Breast epithelium (tissue), 3 donors: ENCODE measurements at regions not wholly inside any gene's neighbourhood (a gene's known extent, or its start where the extent isn't known, plus 50 kb on each side); places are given as distances from the start of the nearest gene placed in this dataset.

Source experiments
- POLR2A ChIP-seq: fragments of 450-650 bp; IDR thresholded peaks from one replicate; pipeline ENCODE4 v1.6.1; 2016; ENCODE audit warnings: antibody characterized with exemption, mild to moderate bottlenecking, moderate library complexity
- POLR2AphosphoS5 ChIP-seq, 3 donors: sonication (generic); formaldehyde crosslinking; IDR thresholded peaks; one replicate each; pipeline ENCODE4 v1.6.1; 2017; ENCODE audit warnings: antibody characterized with exemption in 3 of 3
- TF ChIP-seq, protein P1 (sequence below), 3 donors: fragments of 450-650 bp; IDR thresholded peaks; one replicate each; pipeline ENCODE4 v1.5.1; 2016 to 2017; ENCODE audit warnings: antibody characterized with exemption in 3 of 3, mild to moderate bottlenecking in 3 of 3, moderate library complexity in 3 of 3

GRCh38 chr14:105879867-105880561 lies 353.6 kb downstream of the TMEM121 start:
- TF ChIP-seq, protein P1, sequence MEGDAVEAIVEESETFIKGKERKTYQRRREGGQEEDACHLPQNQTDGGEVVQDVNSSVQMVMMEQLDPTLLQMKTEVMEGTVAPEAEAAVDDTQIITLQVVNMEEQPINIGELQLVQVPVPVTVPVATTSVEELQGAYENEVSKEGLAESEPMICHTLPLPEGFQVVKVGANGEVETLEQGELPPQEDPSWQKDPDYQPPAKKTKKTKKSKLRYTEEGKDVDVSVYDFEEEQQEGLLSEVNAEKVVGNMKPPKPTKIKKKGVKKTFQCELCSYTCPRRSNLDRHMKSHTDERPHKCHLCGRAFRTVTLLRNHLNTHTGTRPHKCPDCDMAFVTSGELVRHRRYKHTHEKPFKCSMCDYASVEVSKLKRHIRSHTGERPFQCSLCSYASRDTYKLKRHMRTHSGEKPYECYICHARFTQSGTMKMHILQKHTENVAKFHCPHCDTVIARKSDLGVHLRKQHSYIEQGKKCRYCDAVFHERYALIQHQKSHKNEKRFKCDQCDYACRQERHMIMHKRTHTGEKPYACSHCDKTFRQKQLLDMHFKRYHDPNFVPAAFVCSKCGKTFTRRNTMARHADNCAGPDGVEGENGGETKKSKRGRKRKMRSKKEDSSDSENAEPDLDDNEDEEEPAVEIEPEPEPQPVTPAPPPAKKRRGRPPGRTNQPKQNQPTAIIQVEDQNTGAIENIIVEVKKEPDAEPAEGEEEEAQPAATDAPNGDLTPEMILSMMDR (IDR thresholded peaks at IDR 0.05), result no peak
- TF ChIP-seq POLR2A (no peak), POLR2AphosphoS5 (IDR thresholded peaks at IDR 0.05) (no peak)
